Esophagus muscularis mucosa (tissue), 4 donors: ENCODE measurements at regions not wholly inside any gene's neighbourhood (a gene's known extent, or its start where the extent isn't known, plus 50 kb on each side); places are given as distances from the start of the nearest gene placed in this dataset.

ENCODE experiments used
- CTCF ChIP-seq, 3 experiments: fragments of 200-600 bp in 2 of 3; fragments of 450-650 bp in 1 of 3; sonication (generic) in 2 of 3; IDR thresholded peaks; one replicate each; pipeline ENCODE4 v1.5.1; 2017 to 2019; ENCODE audit warnings: antibody characterized with exemption in 3 of 3, mild to moderate bottlenecking in 2 of 3, moderate library complexity in 1 of 3
- EP300 ChIP-seq: sonication (generic); formaldehyde crosslinking; IDR thresholded peaks from one replicate; pipeline ENCODE4 v1.6.1; 2017; ENCODE audit warnings: antibody characterized with exemption
- POLR2A ChIP-seq: fragments of 450-650 bp; IDR thresholded peaks from one replicate; pipeline ENCODE4 v1.6.1; 2017; ENCODE audit warnings: antibody characterized with exemption, moderate library complexity, mild to moderate bottlenecking, low read depth
- POLR2AphosphoS5 ChIP-seq, 2 donors: sonication (generic); formaldehyde crosslinking; IDR thresholded peaks; one replicate each; pipeline ENCODE4 v1.6.1; 2017; ENCODE audit warnings: antibody characterized with exemption in 2 of 2

- TF ChIP-seq CTCF (IDR thresholded peaks at IDR 0.05) (no peak), POLR2A (no peak), EP300 (no peak), POLR2AphosphoS5 (IDR thresholded peaks at IDR 0.05) (no peak)
These were observed 175.5 kb upstream of the SPRY4 start for GRCh38 chr5:142500227-142500905.
